HG03558 (cell line): ENCODE measurements at regions not wholly inside any gene's neighbourhood (a gene's known extent, or its start where the extent isn't known, plus 50 kb on each side); places are given as distances from the start of the nearest gene placed in this dataset.
A peak's percentile ranks its signal among the peaks of the same experiment; 100 is the strongest.
"Not testable (repeated sequence)": the region's sequence is repeated elsewhere in the genome, so short reads cannot be mapped to it uniquely, and the experiment has no call there.

Source experiments
- ATAC-seq: cut with Tn5 transposase; IDR thresholded peaks from one replicate; pipeline ENCODE4 v1.9.1; 2021; ENCODE audit warnings: moderate number of reproducible peaks; ENCODE audit not compliant: unreplicated experiment; ENCODE audit errors: extremely low read depth

DNA sequence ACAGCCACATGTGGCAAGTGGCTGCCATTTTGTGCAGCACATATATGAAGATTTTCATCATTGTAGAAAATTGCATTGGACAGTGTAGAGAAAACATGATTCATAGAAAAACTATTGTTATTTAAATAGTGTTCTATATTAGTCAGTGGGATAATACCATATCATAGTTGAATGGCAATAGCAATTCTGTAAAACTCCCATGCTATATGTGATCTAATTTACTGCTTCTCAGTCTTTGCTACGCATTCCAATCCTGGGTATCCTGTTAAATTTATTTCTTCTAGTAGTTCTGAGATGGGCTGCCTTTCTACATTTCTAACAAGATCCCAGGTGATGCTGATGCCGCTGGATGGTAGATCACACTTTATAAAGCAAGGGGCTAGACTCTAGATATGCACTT, 117.5 kb upstream of the FBXO28 start:
- ATAC-seq, result not testable (repeated sequence)

DNA sequence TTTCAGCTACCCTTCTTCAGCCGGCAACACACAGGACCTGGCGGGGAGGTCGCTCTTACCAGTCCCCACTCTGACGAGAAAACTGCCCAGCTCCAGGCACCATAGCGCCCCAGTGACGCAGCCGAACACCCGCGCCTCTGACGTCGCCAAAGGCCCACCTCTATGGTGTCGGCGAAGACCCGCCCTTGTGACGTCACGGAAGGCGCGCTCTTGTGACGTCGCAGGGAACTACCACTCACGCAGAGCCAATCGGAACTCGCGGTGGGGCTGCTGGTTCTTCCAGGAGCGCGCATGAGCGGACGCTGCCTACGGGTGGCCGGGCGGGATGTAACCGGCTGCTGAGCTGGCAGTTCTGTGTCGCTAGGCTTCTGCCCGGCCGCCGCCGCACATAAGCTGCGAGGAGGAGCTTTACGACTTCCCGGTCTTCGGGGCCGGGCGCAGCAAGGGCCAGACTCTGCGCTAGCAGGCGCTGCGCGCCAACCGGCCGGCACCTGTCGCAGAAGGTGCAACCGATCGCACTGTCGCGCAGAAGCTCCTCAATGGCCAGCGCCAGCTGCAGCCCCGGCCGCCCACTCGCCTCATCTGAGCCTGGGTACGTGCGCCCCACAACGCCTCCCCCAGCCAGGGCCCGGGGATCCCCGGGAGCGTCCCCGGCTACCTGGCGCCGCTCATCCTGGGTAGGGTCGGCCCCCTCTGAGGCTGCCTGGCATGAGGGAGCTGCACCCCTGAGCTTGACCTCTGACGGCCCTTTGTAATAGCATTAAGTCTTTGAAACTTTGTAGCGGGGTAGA, 121.3 kb upstream of the FBXO28 start:
- peak; percentile 99 for ATAC-seq

- ATAC-seq, result not testable (repeated sequence)
These were observed 122.5 kb upstream of the FBXO28 start for GRCh38 chr1:223991297-223991857.

- not testable (repeated sequence) for ATAC-seq
These were observed 116.2 kb upstream of the TP53BP2 start for GRCh38 chr1:223961985-223962384.

GRCh38 chr1:223952801-223953200, 107.1 kb upstream of the TP53BP2 start:
- not testable (repeated sequence) for ATAC-seq

DNA sequence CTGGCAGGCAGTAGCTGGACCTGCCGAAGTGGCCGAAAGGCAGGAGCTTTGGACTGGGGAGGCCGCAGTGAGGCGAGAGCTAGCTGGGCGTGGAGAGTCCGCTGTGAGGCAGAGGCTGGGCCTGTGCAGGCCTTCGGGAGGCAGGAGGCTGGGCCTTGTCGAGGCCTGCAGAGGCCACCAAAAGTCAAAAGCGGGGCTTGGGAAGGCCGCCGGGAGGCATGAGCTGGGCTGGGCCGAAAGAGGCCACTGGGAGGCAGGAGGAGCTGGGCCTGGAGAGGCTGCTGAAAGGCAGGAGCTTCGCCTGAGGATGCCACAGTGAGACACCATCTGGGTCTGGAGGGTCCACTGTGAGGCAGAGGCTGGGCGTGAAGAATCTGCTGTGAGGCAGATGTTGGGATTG, 105.8 kb upstream of the TP53BP2 start:
- not testable (repeated sequence) for ATAC-seq

DNA sequence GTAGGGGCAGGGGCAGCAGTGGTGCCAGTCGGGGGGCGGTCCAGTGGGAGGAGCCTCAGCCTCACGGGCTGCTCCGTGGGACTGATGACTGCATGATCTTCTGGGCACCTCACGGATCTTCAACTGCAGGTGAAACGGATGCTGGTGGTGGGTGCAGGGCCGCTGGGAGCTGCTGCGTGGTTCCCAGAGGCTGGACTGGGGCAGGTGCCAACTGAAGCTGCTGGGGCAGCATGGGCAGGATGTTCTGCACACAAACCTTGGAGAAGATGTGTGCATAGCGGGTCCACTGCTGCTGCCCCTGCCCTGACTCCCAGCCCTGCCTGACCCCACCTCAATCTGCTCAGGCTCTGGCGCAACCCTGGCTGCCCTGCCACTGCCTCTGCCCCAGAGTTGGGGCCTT, 104.2 kb upstream of the TP53BP2 start:
- ATAC-seq, result not testable (repeated sequence)

DNA sequence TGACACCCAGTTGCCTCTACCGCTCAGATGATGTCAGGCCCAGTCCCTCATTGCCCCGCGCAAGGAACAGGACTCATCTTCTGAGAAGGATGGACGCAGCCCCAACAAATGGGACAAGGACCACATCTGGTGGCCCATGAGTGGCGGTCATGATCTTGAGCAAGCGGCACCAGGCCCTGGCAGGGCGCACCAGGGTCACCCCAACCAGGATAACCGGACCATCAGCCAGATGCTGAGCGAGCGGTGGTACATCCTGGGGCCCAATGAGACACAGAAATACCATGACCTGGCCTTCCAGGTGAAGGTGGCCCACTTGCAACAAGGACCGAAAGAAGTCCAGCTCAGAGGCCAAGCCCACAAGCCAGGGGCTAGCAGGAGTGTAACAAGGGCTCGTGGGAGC, 102.3 kb upstream of the TP53BP2 start:
- not testable (repeated sequence) for ATAC-seq

GRCh38 chr1:223936592-223936991, 90.8 kb upstream of the TP53BP2 start:
- ATAC-seq, result not testable (repeated sequence)

DNA sequence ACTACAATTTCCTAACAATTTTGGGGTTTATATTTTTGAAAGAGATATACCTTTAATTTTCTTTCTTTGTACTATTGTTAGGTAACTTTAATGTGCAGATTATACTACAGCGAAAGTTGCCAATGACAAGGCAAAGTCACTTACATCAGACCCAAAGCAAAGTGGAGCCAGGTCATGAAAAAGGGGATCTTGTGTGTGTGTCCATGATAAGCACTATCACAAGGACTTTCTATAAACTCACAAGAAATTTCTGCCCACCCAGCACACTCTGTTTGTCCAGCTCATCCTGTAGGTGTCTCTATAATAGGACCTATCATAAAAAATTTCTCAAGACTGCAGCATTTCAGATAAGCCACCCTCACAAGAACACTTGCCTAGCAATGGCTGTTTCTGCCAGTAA, 85.7 kb upstream of the TP53BP2 start:
- ATAC-seq, result not testable (repeated sequence)

GRCh38 chr1:223920805-223921204, 75.1 kb upstream of the TP53BP2 start:
- ATAC-seq, result not testable (repeated sequence)

GRCh38 chr1:223915476-223915875, 69.7 kb upstream of the TP53BP2 start:
- not testable (repeated sequence) for ATAC-seq

- ATAC-seq, result not testable (repeated sequence)
These were observed 68.0 kb upstream of the TP53BP2 start for GRCh38 chr1:223913715-223914114.

DNA sequence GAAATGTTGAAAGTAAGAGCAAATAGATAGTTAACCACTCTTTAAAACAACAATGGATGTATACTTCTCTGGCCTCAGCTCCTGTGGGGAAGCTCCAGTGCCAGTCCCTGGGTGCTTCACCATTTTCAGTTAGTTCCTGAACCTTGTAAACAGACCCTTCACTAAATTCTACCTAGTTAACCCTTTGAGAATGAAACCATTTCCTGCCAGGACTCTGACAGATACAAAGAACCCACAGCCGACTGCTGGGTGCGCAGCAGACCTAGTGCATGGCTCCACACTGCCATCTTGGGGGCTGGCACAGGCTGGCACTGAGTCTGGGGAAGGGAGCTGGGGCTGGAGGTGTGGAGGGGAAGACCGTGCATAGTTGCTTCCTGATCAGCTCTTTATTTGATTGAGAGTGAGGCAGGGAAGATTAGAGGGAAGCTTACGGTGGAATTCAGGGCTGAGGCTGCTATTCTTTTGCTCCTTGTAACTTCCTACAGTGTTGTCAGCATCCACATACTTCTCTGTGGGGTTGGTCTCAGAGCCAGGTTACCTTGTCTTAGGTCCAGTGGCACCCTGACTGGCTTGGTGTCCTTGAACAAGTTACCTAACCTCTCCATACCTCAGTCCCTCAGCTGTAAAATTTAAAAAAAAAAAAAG, 62.3 kb upstream of the TP53BP2 start:
- not testable (repeated sequence) for ATAC-seq

GRCh38 chr1:223903221-223903620, 57.5 kb upstream of the TP53BP2 start:
- not testable (repeated sequence) for ATAC-seq

DNA sequence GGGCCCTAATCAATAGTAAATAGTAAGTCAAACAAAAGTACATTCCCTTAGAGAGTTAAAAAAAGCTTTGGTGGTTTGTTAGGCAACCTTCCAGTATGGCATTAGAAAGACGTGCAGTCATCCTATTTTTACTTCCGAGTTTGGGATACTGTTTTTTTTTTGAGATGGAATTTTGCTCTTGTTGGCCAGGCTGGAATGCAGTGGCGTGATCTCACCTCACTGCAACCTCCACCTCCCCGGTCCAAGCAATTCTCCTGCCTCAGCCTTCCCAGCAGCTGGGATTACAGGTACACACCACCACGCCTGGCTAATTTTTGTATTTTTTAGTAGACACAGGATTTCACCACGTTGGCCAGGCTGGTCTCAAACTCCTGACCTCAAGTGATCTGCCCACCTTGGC, 54.0 kb upstream of the TP53BP2 start:
- ATAC-seq, result not testable (repeated sequence)

DNA sequence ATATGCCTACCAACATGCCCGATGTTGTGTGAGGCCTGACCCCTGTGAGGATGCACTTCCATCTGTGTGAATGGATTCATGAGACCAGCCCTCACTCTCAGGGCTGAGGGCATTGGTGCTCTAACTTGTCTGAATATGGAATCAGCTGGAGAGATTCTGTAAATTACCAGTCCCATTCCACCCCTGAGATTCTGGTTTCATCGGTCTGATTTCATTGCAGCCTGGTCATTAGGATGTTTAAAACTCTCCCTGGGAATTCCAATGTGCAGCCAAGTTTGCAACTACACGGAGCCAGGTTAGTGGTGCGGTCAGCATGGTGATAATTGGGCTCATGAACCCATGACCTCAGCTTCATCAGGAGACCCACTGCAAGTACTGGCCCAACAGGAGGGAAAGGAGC, 51.4 kb upstream of the TP53BP2 start:
- not testable (repeated sequence) for ATAC-seq

- not testable (repeated sequence) for ATAC-seq
These were observed 50.2 kb upstream of the TP53BP2 start for GRCh38 chr1:223895950-223896349.
